ENCODE measurements at regions not wholly inside any gene's neighbourhood (a gene's known extent, or its start where the extent isn't known, plus 50 kb on each side); places are given as distances from the start of the nearest gene placed in this dataset.
"Not testable (repeated sequence)": the region's sequence is repeated elsewhere in the genome, so short reads cannot be mapped to it uniquely, and the experiment has no call there.

DNA sequence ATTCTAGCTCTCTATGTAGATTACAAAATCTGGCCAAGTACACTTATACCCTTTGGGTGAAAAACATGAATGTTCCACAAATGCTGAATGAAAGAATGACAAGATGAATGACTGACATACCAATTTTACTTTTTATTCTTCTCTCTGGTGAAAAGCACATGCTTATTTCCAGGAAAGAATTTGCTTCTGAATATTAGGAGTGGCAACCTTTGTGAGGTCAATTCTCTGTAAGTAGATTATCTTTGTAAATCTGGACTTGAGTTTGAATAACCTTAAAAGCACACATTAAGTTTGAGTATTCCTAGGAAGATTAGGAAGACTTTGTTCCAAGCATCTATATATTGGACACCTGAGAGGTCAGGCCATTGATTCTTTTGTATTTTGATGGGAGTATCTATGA, 78.1 kb upstream of the P2RY1 start:
- CTCF ChIA-PET, result no interaction called here
- POLR2A ChIA-PET, result no interaction called here

GRCh38 chr3:152760024-152760563, 74.8 kb upstream of the P2RY1 start:
- POLR2A ChIA-PET, result no interaction called here
- CTCF ChIA-PET, result no interaction called here

GRCh38 chr3:152760591-152760990, 74.3 kb upstream of the P2RY1 start:
- ChIA-PET POLR2A (no interaction called here), CTCF (interaction anchor here (0.6 kb wide), 1 partner anchor 11 kb away, joined by 3 read pairs; no protein-coding TSS in a partner anchor)

- ChIA-PET CTCF (no interaction called here), POLR2A (no interaction called here)
These were observed 66.5 kb upstream of the P2RY1 start for GRCh38 chr3:152768478-152768877.

DNA sequence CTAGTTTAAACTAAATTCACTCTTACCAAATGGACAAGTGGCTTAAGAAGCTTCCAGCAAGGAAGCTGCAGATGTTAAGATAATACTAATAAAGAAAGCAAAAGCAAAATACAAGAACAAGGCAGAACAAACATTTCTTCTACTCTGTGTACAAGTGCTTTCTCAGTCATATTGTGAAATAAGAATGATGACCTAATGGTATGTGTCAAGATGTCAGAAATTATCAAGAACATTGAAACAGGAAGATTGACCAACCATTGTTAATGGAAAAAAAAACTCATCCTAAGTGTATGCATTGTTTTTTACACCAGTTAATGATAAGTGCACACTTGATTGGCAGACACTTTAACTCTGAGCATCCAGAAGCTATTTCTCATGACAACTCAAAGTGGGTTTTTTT, 65.4 kb upstream of the P2RY1 start:
- ChIA-PET CTCF (no interaction called here), POLR2A (no interaction called here)

- ChIA-PET CTCF (no interaction called here), POLR2A (no interaction called here)
These were observed 64.6 kb upstream of the P2RY1 start for GRCh38 chr3:152770296-152770695.

- POLR2A ChIA-PET, result no interaction called here
- CTCF ChIA-PET, result no interaction called here
These were observed 63.8 kb upstream of the P2RY1 start for GRCh38 chr3:152771120-152771519.

GRCh38 chr3:152772674-152773225, 62.2 kb upstream of the P2RY1 start:
- ChIA-PET CTCF (no interaction called here), POLR2A (no interaction called here)

DNA sequence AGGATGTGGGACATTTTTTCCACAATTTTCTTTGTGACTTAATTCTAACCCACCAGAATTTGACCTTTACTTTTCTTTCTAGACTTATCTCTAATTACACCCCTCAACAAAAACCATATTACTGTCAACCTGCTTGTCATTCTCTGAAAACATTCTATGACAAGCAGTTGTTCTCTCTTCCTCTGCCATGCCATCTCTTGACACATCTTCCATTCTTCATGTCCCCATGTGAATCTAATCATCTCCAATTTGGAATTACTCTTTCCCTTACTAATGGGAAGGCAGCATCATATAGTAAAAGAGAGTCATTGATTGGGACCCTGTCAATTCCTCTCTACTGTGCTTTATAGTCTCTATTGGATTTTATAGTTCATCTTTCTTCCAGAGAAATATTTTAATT, 61.3 kb upstream of the P2RY1 start:
- ChIA-PET CTCF (no interaction called here), POLR2A (no interaction called here)

GRCh38 chr3:152774230-152774629, 60.7 kb upstream of the P2RY1 start:
- POLR2A ChIA-PET, CTCF ChIA-PET: not testable (repeated sequence)

GRCh38 chr3:152778022-152778421, 56.9 kb upstream of the P2RY1 start:
- ChIA-PET CTCF (no interaction called here), POLR2A (no interaction called here)

GRCh38 chr3:152779653-152780052, 55.3 kb upstream of the P2RY1 start:
- CTCF ChIA-PET, result no interaction called here
- POLR2A ChIA-PET, result no interaction called here

GRCh38 chr3:152780553-152780952, 54.4 kb upstream of the P2RY1 start:
- POLR2A ChIA-PET, result no interaction called here
- CTCF ChIA-PET, result no interaction called here

GRCh38 chr3:152785051-152785450, 49.9 kb upstream of the P2RY1 start:
- ChIA-PET CTCF (no interaction called here), POLR2A (no interaction called here)
